Spleen (tissue), 7 donors: ENCODE measurements at regions not wholly inside any gene's neighbourhood (a gene's known extent, or its start where the extent isn't known, plus 50 kb on each side); places are given as distances from the start of the nearest gene placed in this dataset.

ENCODE experiments used
- POLR2A ChIP-seq, 3 donors: fragments of 450-650 bp; IDR thresholded peaks; one replicate each; pipeline ENCODE4 v1.5.1; 2017; ENCODE audit warnings: antibody characterized with exemption in 3 of 3, mild to moderate bottlenecking in 1 of 3
- TF ChIP-seq, protein P1 (sequence below), 11 experiments: fragments of 200-600 bp in 7 of 11; fragments of 450-650 bp in 4 of 11; sonication (generic) in 4 of 11; IDR thresholded peaks in 8 of 11; conservative IDR thresholded peaks in 3 of 11; 1 replicate in 7 of 11; 2 replicates in 4 of 11; pipeline versions ENCODE4 v1.4.0 to v1.8.0; 2016 to 2021; ENCODE audit warnings: antibody characterized with exemption in 11 of 11, inconsistent platforms in 4 of 11, mild to moderate bottlenecking in 1 of 11
- donor health status: DM: no; HTN: no; CAD: no; lungs with moderate emphysema.
- donor health status: DM: no; HTN: no; CAD: no.
- donor health status: DM: no; HTN: no; CAD: no.

DNA sequence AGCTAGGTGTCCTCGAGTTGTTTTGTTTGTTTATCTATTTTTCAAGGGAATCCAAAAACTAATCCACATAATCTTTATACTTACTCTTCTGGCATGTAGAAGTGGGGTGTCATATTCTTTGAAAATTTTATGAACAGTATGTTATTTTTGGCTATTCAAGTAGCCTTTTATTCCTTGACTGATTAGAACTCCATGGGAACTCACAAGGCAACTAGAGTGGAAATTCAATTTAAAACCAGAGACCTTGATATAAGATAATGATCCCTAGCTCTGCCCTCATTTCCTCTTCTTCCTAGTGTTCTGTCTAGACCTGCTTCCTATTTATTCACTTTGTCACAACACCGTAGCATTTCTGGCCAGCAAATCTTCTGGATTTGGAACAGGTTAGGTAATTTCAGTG lies 1123.7 kb upstream of the C9orf72 start:
- TF ChIP-seq POLR2A (IDR thresholded peaks at IDR 0.05), result no peak
- TF ChIP-seq, protein P1, sequence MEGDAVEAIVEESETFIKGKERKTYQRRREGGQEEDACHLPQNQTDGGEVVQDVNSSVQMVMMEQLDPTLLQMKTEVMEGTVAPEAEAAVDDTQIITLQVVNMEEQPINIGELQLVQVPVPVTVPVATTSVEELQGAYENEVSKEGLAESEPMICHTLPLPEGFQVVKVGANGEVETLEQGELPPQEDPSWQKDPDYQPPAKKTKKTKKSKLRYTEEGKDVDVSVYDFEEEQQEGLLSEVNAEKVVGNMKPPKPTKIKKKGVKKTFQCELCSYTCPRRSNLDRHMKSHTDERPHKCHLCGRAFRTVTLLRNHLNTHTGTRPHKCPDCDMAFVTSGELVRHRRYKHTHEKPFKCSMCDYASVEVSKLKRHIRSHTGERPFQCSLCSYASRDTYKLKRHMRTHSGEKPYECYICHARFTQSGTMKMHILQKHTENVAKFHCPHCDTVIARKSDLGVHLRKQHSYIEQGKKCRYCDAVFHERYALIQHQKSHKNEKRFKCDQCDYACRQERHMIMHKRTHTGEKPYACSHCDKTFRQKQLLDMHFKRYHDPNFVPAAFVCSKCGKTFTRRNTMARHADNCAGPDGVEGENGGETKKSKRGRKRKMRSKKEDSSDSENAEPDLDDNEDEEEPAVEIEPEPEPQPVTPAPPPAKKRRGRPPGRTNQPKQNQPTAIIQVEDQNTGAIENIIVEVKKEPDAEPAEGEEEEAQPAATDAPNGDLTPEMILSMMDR (IDR thresholded peaks at IDR 0.05 in 8 of 11, conservative IDR thresholded peaks at IDR 0.05 in 3 of 11), result no peak
